ENCODE measurements at regions not wholly inside any gene's neighbourhood (a gene's known extent, or its start where the extent isn't known, plus 50 kb on each side); places are given as distances from the start of the nearest gene placed in this dataset.

DNA sequence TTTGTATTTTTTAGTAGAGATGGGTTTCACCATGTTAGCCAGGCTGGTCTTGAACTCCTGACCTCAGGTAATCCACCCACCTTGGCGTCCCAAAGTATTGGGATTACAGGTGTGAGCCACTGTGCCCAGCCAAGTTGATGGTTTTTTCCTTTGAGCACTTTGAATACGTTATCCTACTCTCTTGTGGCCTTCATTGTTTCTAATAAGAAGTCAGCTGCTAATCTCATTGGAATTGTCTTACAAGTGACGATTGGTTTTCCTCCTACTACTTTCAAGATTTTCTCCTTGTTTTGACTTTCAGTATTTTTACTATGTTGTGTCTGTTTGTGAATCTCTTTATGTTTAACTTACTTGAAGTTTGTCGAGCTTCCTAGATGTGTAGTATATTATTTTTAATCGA, 88.5 kb downstream of the TMEM200C start:
- ATAC-seq (ENCODE audit: low read depth) (no peak), DNase-seq (ENCODE audit: low spot score) (no peak)
- Histone ChIP-seq H3K27ac (ENCODE audit: poor library complexity, severe bottlenecking) (no peak overlapping the region), H3K9me3 (ENCODE audit: severe bottlenecking) (peaks cover 2% of the 10 kb centered on the region), H3K27me3 (ENCODE audit: insufficient read depth, poor library complexity, severe bottlenecking) (no peaks in the 10 kb centered on the region), H3K4me1 (ENCODE audit: insufficient read depth, poor library complexity, severe bottlenecking) (no peaks in the 10 kb centered on the region), H3K4me3 (ENCODE audit: severe bottlenecking) (no peak overlapping the region), H3K36me3 (ENCODE audit: low read depth) (no peaks in the 10 kb centered on the region)
- TF ChIP-seq, protein P1, sequence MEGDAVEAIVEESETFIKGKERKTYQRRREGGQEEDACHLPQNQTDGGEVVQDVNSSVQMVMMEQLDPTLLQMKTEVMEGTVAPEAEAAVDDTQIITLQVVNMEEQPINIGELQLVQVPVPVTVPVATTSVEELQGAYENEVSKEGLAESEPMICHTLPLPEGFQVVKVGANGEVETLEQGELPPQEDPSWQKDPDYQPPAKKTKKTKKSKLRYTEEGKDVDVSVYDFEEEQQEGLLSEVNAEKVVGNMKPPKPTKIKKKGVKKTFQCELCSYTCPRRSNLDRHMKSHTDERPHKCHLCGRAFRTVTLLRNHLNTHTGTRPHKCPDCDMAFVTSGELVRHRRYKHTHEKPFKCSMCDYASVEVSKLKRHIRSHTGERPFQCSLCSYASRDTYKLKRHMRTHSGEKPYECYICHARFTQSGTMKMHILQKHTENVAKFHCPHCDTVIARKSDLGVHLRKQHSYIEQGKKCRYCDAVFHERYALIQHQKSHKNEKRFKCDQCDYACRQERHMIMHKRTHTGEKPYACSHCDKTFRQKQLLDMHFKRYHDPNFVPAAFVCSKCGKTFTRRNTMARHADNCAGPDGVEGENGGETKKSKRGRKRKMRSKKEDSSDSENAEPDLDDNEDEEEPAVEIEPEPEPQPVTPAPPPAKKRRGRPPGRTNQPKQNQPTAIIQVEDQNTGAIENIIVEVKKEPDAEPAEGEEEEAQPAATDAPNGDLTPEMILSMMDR (IDR thresholded peaks at IDR 0.05; ENCODE audit: poor library complexity, severe bottlenecking), result no peak

DNA sequence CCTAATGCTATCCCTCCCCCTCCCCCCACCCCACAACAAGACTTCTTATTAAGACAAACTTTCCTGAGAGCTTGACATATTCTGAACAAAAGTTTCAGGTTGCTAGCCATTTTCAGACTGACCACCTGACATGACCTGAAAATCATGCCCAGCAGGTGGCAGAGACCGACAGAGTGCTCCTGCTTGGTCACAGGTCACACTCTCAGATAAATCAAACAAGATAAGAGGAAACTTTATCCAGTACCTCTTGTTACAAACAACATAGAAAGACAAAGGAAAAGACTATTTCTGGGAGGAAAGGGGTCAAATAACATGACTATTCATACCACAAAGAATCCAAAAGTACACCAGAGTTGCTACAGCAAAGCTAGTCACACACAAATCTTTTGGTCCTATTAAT, 107.4 kb downstream of the TMEM200C start:
- Histone ChIP-seq H3K9me3 (ENCODE audit: severe bottlenecking) (peaks cover 3% of the 10 kb centered on the region), H3K4me3 (ENCODE audit: severe bottlenecking) (no peak overlapping the region), H3K27ac (ENCODE audit: poor library complexity, severe bottlenecking) (no peak overlapping the region), H3K4me1 (ENCODE audit: insufficient read depth, poor library complexity, severe bottlenecking) (no peaks in the 10 kb centered on the region), H3K36me3 (ENCODE audit: low read depth) (no peaks in the 10 kb centered on the region), H3K27me3 (ENCODE audit: insufficient read depth, poor library complexity, severe bottlenecking) (no peaks in the 10 kb centered on the region)
- ATAC-seq (ENCODE audit: low read depth), result no peak
- TF ChIP-seq, protein P1 (IDR thresholded peaks at IDR 0.05; ENCODE audit: poor library complexity, severe bottlenecking), result no peak
- no peak for DNase-seq (ENCODE audit: low spot score)

DNA sequence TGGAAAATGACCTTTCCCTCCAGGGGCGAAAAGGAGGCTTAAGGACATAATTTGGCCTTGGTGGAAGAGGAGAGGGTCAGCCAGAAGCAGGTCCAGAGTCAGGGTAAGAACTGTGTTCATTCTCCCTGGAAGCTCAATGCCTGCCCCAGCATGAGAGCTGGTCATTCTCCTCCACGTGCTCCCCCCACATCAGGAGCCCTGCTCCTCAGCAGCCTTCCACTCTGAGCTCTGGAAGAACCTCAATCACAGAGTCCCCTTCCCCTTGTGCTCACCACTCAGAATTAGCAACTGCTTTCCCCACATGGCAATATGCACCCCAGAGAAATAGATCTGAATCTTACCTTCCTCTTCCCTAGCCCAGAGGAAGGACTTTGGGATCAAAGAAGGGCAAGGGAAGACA, 115.4 kb downstream of the TMEM200C start:
- no peak overlapping the region for H3K27ac ChIP-seq (ENCODE audit: poor library complexity, severe bottlenecking)
- H3K4me1 ChIP-seq (ENCODE audit: insufficient read depth, poor library complexity, severe bottlenecking), result no peaks in the 10 kb centered on the region
- no peaks in the 10 kb centered on the region for H3K27me3 ChIP-seq (ENCODE audit: insufficient read depth, poor library complexity, severe bottlenecking)
- TF ChIP-seq, protein P1 (IDR thresholded peaks at IDR 0.05; ENCODE audit: poor library complexity, severe bottlenecking), result no peak
- H3K4me3 ChIP-seq (ENCODE audit: severe bottlenecking), result no peak overlapping the region
- DNase-seq (ENCODE audit: low spot score) (no peak), ATAC-seq (ENCODE audit: low read depth) (no peak)
- no peaks in the 10 kb centered on the region for H3K9me3 ChIP-seq (ENCODE audit: severe bottlenecking)
- H3K36me3 ChIP-seq (ENCODE audit: low read depth), result no peaks in the 10 kb centered on the region

DNA sequence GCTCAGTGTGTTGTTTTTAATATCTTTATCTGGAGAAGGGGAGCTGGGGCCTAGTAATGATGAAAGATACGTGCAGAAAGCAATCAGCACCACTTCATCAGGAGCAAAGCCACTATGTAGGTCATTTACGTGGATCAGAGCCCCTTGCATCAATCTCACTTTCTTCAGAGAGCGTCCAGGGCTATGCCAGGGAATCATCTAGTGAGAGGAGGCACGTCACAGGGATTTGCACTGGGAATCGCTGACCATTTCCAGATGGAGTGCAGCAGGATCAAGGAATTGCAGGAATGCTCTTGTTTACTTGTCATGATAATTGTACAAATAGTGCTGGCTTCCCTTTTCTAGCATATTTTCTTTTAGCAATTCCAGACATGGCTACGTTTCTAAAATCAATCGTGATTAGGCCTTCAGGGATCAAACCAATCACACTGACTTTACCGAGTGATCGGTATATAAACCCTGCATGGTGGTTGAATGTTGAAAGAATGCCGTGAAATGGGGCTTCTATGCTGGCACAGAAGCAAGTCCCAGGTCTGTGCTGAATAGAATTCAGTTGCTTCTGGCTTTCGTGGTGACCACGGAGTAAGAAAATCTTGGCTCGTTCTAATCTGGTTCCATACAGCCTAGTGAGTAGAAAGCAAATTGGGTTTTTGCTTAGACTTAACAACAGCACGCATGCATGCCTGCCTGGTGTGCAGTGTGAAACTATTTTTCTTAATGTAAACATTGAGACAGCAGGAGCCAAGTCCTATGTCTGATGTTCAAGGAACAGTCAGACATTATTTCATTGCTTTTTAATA, 122.8 kb downstream of the TMEM200C start:
- ATAC-seq (ENCODE audit: low read depth) (no peak), DNase-seq (ENCODE audit: low spot score) (no peak)
- H3K4me1 ChIP-seq (ENCODE audit: insufficient read depth, poor library complexity, severe bottlenecking), result no peaks in the 10 kb centered on the region
- H3K9me3 ChIP-seq (ENCODE audit: severe bottlenecking), result no peaks in the 10 kb centered on the region
- no peaks in the 10 kb centered on the region for H3K36me3 ChIP-seq (ENCODE audit: low read depth)
- H3K27me3 ChIP-seq (ENCODE audit: insufficient read depth, poor library complexity, severe bottlenecking), result no peaks in the 10 kb centered on the region
- no peak overlapping the region for H3K4me3 ChIP-seq (ENCODE audit: severe bottlenecking)
- no peak overlapping the region for H3K27ac ChIP-seq (ENCODE audit: poor library complexity, severe bottlenecking)
- TF ChIP-seq, protein P1 (IDR thresholded peaks at IDR 0.05; ENCODE audit: poor library complexity, severe bottlenecking), result no peak

DNA sequence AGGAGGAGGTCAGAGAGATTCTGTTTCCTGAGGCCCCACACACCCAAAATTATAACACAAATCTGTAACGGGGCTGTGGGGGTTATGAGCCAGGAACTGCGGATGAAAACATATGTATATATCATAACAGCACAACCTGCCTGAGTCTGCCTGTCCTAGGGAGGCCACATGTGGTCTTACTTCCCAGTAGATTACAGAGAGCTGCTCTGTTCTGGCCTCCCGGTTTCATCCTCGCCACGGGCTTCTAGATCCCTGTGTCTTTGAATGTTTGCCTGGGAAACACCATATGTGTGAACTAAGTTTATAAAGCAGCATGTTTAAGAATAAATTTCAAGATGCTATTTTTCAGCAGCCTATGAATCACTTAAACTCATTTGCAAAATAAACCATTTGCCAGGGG, 124.0 kb downstream of the TMEM200C start:
- Histone ChIP-seq H3K4me1 (ENCODE audit: insufficient read depth, poor library complexity, severe bottlenecking) (no peaks in the 10 kb centered on the region), H3K9me3 (ENCODE audit: severe bottlenecking) (no peaks in the 10 kb centered on the region), H3K27me3 (ENCODE audit: insufficient read depth, poor library complexity, severe bottlenecking) (no peaks in the 10 kb centered on the region), H3K36me3 (ENCODE audit: low read depth) (no peaks in the 10 kb centered on the region), H3K4me3 (ENCODE audit: severe bottlenecking) (no peak overlapping the region), H3K27ac (ENCODE audit: poor library complexity, severe bottlenecking) (no peak overlapping the region)
- no peak for DNase-seq (ENCODE audit: low spot score)
- TF ChIP-seq, protein P1 (IDR thresholded peaks at IDR 0.05; ENCODE audit: poor library complexity, severe bottlenecking), result no peak
- ATAC-seq (ENCODE audit: low read depth), result no peak

All from RWPE2 (cell line).